ENCODE measurements at regions not wholly inside any gene's neighbourhood (a gene's known extent, or its start where the extent isn't known, plus 50 kb on each side); places are given as distances from the start of the nearest gene placed in this dataset.
"Not testable (repeated sequence)": the region's sequence is repeated elsewhere in the genome, so short reads cannot be mapped to it uniquely, and the experiment has no call there.

DNA sequence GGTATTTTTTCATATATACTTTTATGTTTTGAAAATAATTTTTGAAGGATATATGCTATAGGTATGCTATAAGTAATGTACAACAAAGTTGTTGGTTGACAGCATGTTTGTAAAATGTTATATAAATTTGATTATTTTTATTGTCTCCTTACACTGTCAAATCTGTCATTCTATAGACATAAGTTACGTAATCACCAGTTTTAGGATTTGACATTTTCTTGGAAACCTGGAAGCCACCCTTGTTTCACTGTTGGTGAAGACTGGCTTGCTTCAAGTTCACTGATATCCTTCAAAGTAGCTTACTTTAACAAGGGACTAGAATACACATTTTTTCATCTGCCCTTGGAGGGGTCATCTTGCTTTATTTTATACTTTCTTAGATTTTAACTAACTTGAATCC lies 1288.6 kb upstream of the EYS start:
- H3K9me3 ChIP-seq = no peaks in the 10 kb centered on the region
- H3K27ac ChIP-seq = no peak overlapping the region
- ATAC-seq = no peak
- TF ChIP-seq, protein P1, sequence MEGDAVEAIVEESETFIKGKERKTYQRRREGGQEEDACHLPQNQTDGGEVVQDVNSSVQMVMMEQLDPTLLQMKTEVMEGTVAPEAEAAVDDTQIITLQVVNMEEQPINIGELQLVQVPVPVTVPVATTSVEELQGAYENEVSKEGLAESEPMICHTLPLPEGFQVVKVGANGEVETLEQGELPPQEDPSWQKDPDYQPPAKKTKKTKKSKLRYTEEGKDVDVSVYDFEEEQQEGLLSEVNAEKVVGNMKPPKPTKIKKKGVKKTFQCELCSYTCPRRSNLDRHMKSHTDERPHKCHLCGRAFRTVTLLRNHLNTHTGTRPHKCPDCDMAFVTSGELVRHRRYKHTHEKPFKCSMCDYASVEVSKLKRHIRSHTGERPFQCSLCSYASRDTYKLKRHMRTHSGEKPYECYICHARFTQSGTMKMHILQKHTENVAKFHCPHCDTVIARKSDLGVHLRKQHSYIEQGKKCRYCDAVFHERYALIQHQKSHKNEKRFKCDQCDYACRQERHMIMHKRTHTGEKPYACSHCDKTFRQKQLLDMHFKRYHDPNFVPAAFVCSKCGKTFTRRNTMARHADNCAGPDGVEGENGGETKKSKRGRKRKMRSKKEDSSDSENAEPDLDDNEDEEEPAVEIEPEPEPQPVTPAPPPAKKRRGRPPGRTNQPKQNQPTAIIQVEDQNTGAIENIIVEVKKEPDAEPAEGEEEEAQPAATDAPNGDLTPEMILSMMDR (IDR thresholded peaks at IDR 0.05) = no peak
- 42 to 97% (median 85%) methylated on average over 1 of the region's 1 CpG for WGBS, 3 donors
- no peaks in the 10 kb centered on the region for H3K27me3 ChIP-seq (ENCODE audit: insufficient read depth in 3 of 3, low read length in 2 of 3)
- H3K4me1 ChIP-seq = no peaks in the 10 kb centered on the region
- DNase-seq = no peak
- no peak overlapping the region for H3K4me3 ChIP-seq
- intact Hi-C loops (cut with DNase I) = no loop called here
- no peaks in the 10 kb centered on the region for H3K36me3 ChIP-seq (ENCODE audit: insufficient read depth in 1 of 2, low read depth in 1 of 2)

DNA sequence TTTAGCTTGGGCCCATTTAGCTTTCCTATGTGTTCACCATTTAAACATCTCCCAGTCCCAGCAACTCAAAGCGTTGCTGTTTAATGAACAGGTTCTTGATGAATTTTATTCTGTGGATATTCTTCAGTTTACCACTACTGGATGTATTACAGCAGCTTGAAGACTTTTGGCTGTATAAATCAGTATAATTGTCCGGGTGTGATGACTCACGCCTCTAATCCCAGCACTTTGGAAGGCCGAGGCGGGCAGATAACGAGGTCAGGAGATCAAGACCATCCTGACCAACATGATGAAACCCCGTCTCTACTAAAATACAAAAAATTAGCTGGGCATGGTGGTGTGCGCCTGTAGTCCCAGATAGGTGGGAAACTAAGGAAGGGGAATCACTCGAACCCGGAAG lies 1286.7 kb upstream of the EYS start:
- H3K4me1 ChIP-seq; H3K27me3 ChIP-seq (ENCODE audit: insufficient read depth in 3 of 3, low read length in 2 of 3); ATAC-seq; H3K9me3 ChIP-seq; H3K27ac ChIP-seq; intact Hi-C loops (cut with DNase I); H3K4me3 ChIP-seq; H3K36me3 ChIP-seq (ENCODE audit: insufficient read depth in 1 of 2, low read depth in 1 of 2); DNase-seq: not testable (repeated sequence)
- WGBS, 3 donors = 86 to 88% (median 87%) methylated on average over 10 of the region's 10 CpGs

DNA sequence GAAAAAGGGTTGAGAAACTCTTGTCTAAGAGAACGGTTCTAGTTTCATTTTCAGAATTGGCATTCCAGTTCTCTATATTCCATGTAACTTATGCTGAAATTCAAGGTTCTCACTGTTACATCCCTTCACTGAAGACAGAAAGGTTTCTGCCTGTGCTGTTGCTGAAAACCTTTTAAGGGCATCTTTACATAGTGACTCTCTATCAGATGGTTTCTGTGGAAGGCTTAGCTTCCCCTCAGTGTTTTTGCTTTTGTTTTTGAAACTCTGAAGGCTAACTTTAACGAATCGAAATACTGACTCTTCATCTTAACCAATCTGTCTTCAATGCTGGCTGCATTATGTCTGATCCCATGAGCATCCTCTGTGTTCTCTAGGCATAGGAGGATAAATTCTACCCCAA lies 1286.2 kb upstream of the EYS start:
- intact Hi-C loops (cut with DNase I) = no loop called here
- Histone ChIP-seq H3K36me3 (ENCODE audit: insufficient read depth in 1 of 2, low read depth in 1 of 2) (no peaks in the 10 kb centered on the region), H3K9me3 (no peaks in the 10 kb centered on the region), H3K27ac (no peak overlapping the region), H3K4me1 (no peaks in the 10 kb centered on the region), H3K4me3 (no peak overlapping the region), H3K27me3 (ENCODE audit: insufficient read depth in 3 of 3, low read length in 2 of 3) (no peaks in the 10 kb centered on the region)
- DNase-seq (no peak), ATAC-seq (no peak)
- 80 to 89% (median 85%) methylated on average over 3 of the region's 3 CpGs for WGBS, 3 donors
- TF ChIP-seq, protein P1 (IDR thresholded peaks at IDR 0.05) = no peak

DNA sequence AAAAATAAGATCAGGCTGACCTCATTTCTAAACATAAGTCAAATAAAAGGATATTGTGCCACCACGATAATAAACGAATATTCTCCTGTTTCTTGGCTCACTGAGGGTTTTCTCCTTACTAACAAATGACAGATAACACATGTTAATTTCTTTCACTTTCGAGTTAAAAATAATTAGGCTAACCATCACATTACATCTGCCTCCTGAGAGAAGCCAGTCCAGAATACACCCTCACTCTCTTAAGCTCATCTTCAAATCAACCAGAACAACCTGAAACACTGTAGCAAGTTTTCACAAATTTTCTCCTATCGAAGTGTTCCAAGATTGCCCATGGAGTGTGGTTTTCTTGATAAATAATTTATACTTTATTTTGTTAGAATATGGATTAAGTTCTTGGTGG lies 1285.6 kb upstream of the EYS start:
- DNase-seq (no peak), ATAC-seq (no peak)
- H3K27me3 ChIP-seq (ENCODE audit: insufficient read depth in 3 of 3, low read length in 2 of 3) = no peaks in the 10 kb centered on the region
- H3K9me3 ChIP-seq = no peaks in the 10 kb centered on the region
- H3K36me3 ChIP-seq (ENCODE audit: insufficient read depth in 1 of 2, low read depth in 1 of 2) = no peaks in the 10 kb centered on the region
- intact Hi-C loops (cut with DNase I) = no loop called here
- 66 to 72% (median 71%) methylated on average over 4 of the region's 4 CpGs for WGBS, 3 donors
- TF ChIP-seq, protein P1 (IDR thresholded peaks at IDR 0.05) = no peak
- H3K27ac ChIP-seq = no peak overlapping the region
- H3K4me1 ChIP-seq = no peaks in the 10 kb centered on the region
- no peak overlapping the region for H3K4me3 ChIP-seq

DNA sequence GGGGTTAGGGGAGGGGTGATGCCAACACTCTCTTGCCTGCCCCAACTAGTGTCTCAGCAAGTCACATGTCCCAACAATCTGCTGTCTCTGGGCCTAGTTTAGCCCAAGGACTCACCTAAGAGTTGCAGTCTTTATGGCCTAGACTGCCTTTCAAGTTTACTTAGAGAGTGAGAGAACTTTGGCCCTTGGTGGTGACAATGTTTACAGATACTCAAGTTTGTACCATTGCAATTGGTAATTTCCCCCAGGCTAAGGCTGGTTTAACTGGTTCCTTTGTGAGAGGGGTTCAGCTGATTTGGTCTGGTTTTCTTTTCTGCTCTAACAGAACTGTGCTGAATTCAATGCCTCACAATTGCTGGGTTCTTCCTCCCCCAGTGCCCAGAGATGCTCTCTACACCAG lies 1279.9 kb upstream of the EYS start:
- Histone ChIP-seq H3K9me3 (no peaks in the 10 kb centered on the region), H3K27ac (no peak overlapping the region), H3K4me3 (no peak overlapping the region), H3K36me3 (ENCODE audit: insufficient read depth in 1 of 2, low read depth in 1 of 2) (no peaks in the 10 kb centered on the region), H3K27me3 (ENCODE audit: insufficient read depth in 3 of 3, low read length in 2 of 3) (no peaks in the 10 kb centered on the region), H3K4me1 (no peaks in the 10 kb centered on the region)
- TF ChIP-seq, protein P1 (IDR thresholded peaks at IDR 0.05) = no peak
- DNase-seq = no peak
- ATAC-seq = no peak
- intact Hi-C loops (cut with DNase I) = no loop called here
